HG02885 (cell line): ENCODE measurements at regions not wholly inside any gene's neighbourhood (a gene's known extent, or its start where the extent isn't known, plus 50 kb on each side); places are given as distances from the start of the nearest gene placed in this dataset.

ENCODE experiments used
- ATAC-seq: cut with Tn5 transposase; IDR thresholded peaks from one replicate; pipeline ENCODE4 v1.9.1; 2021; ENCODE audit warnings: mild to moderate bottlenecking; ENCODE audit not compliant: unreplicated experiment, poor library complexity

DNA sequence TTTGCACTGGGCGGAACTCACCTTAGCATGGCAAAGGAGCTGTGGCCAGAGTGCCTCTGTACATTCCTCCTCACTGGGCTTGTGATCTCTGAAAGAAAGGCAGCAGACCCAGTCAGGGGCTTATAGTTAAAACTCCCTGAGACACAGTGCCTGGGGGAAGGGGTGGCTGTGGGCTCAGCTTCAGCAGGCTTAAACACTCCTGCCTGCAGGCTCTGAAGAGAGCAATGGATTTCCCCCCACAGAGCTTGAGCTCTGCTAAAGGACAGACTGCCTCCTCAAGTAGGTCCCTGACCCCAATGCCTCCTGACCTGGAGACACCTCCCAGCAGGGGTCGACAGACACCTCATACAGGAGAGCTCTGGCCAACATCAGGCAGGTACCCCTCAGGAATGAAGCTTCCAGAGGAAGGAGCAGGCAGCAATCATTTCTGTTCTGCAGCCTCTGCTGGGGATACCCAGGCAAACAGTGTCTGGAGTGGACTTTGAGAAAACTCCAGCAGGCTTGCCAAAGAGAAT is 327.5 kb upstream of the SLC16A7 start:
- ATAC-seq, result no peak

DNA sequence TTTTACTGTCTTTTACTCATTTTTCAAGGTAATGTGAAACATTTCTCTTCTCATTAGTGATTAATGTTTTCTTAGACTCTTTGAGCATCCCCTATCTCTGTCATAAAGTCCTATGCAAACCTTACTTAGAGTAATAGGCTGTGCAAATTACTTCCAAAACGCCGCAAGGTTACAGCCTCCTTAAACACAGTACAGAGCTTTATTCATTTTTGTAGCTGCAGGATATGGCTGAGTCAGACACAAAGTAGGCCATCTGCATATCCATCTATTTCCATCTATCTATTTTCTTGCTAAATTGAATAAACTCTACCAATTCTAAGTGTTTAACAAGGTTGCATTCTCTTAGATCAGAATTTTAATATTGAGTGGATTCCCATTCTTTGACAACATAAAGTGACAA is 335.6 kb upstream of the SLC16A7 start:
- no peak for ATAC-seq

DNA sequence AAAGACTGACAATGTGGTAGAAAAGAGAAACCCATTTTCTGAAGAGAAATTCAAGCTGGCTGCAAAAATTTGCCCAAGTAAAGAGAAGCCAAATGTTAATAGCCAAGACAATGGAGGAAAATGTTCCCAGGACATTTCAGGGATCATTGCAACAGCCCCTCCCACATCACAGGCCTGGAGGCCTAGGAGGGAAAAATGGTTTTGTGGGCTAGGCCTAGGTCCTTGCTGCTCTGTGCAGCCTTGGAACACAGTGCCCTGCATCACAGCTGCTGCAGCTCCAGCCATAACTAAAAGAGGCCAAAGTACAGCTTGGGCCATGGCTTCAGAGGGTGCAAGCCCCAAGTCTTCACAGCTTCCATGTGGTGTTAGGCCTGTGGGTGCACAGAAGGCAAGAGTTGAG is 332.4 kb upstream of the LRIG3 start:
- no peak for ATAC-seq

DNA sequence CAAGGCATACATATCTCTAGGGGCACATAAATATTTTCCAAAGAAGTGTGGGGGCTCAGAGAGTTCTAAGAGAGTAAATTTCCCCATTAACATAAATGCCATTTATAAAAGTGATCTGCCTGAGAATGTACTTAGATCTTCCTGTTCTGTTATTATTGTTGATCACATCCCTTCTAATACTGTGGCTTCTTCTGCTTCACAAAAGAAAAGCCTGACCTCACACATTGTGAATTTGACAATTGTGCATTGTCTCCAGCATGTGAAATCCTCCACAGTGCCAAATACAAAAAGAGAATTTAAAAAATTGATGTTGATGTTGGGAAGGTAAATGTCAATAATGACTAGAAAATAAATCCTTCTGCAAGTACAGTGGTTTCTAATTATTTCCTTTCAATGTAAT is 330.5 kb upstream of the LRIG3 start:
- ATAC-seq, result no peak

DNA sequence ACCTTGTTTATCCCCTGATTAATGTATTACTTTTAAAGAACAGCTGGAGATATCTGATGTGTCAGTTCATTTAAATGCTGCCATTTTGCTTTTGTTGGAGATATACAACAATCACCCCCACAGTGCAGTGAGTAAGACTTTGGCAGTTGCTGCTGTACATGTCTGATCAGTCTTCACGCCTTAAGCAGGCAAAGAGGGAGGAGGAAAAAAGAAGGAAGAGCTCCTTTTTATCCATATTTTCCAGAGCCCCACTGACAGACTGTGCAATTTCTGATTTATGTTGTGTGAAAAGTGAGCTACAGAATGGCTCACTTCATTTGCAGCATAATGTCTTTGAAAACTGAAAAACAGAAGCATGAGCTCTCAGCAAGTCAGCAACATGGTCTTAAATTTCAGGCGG is 319.7 kb upstream of the LRIG3 start:
- ATAC-seq, result no peak

DNA sequence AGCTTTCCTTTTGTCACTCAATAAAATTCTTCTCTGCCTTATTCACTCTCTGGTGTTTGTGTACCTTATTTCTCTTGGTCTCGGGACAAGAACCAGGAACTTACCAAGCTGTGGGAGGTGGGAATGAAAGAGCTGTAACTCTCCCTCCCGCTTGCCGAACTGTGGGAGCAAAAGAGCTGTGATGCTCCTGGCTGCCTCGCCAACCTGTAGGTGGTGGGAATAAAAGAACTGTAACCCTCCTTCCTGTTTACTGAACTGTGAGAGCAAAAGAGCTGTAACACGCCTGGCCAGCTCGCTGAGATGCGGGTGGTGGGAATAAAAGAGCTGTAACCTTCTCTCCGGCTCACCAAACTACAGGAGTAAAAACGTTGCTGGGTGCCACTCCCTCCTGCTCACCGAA is 314.1 kb upstream of the LRIG3 start:
- ATAC-seq, result no peak

DNA sequence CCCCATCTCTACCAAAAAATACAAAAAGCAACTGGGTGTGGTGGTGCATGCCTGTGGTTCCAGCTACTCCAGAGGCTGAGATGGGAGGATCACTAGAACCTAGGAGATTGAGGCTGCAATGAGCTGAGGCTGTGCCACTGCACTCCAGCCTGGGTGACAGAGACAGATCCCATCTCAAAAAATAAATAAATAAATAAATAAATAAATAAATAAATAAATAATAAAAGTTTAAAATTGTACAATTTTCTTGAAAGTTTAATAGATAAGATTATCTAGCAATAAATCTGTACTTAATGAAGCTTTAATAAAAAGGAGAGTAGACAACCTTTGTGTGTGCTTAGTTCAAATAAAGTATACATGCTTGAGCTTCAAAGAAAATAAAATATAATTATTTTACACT is 310.0 kb upstream of the LRIG3 start:
- ATAC-seq, result no peak

DNA sequence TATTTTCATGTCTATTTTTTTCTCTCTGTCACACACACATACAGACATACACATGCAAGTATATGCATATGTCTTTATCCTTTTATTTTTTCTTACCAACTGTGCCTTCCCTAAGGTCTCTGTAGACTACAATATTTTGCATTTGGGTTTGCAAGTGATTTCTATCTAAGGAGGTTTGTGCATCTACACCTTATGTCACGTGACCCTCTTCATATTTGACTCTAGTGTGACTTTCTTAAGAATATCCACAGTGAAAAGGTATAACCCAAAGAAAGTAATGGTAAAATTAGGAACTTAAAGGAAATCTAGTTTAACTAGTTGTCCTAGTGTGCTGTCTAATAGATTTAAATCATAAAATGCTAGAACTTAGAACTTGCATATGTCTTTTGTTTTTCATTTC is 298.8 kb upstream of the LRIG3 start:
- no peak for ATAC-seq

DNA sequence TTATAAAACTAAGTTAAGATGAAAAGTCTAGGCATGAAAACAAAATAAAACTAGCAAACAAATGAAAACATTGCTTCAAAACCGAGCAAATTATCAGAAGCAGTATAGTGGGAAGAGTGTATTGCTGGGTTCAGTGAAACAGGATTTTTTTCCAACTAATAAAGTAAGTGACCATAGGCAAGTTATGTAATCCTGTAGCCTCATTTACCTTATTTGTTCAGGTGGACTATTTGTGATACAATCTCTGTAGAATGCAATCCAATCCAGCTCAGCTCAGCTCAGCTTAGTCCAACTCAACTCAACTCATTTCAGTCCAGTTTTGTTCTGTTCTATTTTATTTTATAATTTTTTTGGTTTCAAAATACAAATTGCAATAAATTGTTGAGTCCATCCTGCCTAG is 276.7 kb upstream of the LRIG3 start:
- ATAC-seq, result no peak

DNA sequence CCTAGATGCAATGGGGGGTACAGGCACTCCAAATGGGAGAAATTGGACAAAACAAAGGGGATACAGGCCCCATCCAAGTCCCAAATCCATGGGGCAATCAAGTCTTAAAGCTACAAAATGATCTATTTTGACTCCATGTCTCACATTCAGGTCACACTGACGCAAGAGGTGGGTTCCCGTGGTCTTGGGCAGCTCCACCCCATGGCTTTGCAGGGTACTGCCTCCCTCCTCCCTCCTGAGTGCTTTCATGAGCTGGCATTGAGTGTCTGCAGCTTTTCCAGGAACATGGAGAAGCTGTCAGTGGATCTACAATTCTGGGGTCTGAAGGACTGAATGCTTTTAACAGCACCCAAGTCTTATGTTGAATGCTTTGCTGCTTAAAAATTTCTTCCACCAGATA is 274.5 kb upstream of the LRIG3 start:
- no peak for ATAC-seq

DNA sequence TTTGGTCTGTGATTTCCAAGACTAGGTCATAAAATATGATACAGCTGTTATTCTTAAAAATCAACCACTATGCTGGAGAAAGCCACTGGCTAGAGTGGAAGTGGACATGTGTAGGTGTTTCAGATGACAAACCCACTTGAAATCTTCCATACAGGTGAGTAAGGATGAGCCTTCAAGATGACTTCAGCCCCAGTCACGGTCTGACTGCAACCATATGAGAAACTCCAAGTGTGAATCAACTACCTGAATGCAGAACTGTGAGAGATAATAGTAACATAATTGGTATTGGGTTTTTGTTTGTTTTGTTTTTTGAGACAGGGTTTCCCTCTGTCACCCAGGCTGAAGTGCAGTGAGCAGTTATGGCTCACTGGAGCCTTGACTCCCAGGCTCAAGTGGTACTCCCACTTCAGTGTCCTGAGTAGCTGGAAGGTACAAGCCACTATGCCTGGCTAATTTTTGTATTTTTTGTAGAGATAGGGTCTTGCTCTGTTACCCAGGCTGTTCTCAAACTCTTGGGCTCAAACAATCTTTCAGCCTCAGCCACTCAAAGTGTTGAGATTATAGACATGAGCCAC is 273.3 kb upstream of the LRIG3 start:
- no peak for ATAC-seq

DNA sequence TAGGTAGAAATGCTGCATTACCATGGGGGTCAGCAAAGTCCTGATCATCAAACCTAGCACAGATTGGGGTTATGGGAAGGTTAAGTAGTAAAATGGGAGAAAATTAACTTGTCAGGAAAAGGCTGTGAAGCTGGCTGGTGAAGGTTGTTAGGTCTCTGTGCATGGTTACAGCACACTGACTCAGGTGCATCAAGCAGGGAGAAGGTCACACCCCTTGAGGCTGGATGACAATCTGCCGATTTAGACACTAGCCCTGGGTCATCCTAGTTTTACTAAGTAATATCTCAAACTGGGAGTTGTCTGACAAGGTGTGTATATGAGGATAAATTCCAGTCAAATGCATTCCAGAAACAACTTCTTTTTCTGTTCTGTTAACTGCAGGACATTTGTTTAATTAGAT is 271.1 kb upstream of the LRIG3 start:
- no peak for ATAC-seq

DNA sequence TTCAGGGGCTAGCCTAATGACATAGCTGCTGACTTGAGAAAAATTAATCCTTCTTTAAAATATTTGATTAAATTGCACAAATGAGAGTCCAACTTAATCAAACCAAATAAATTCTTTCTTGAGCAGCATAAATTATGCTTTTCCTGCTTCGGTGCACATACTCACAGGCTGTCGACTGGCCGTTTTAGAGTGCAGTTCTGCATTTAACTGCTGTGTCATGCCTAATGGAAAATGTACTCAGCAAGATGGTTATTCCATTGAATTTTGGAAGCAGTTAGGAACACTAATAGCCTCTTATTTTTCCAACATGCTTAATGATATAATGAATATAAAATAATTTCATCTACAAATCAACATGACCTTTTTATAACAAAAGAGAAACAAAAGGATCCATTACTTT is 266.1 kb upstream of the LRIG3 start:
- ATAC-seq, result no peak

DNA sequence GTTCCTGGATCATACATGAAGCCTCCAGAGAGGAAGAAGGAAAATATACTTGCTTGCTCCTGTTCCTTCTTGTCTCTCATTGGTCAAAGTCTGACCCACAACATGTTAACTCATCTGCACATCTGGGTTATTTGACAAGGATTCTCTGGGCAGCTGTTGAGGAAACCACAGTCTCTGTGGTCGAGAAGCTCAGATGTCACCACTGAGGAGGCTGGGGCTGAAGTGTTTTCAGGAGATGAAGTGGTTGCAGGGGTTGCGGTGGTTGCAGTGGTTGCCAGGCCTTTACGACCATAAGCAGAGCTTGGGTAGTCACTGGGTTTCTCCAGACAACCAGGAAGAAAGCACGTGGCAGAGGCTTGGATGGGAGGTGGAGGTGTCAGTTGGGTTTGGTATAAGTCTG is 265.0 kb upstream of the LRIG3 start:
- no peak for ATAC-seq

DNA sequence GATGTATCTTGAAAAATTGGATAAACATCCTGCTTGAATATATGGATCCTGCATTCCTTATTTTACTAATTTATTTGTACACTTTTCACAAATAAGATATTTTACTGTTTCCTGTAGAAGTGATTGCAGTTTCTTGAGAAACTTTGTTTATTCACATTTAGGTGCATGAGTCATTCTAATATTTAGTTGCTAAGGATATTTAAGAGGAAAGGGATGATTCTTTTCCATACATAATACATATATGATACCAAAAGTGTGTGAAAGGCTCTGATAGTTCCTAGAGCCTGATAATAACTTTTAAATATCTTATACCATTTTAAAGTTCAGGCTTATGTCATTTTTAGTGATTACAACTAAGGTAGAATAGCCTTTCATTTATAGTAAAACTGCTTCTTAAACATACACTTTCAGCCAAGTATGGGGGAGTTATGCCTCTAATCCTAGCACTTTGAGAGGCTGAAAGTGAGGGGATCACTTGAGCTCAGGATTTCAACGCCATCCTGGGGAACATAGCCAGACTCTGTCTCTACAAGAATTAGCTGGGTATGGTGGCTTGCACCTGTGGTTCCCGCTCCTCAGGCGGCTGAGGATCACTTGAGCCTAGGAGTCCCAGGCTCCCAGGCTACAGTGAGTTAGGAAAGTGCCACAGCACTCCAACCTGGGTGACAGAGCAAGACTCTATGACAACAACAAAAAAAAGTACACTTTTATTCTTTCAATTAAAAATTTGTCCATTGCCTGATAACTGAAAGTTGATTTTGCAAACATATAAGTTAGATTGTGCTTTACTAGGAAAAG is 262.6 kb upstream of the LRIG3 start:
- ATAC-seq, result no peak

DNA sequence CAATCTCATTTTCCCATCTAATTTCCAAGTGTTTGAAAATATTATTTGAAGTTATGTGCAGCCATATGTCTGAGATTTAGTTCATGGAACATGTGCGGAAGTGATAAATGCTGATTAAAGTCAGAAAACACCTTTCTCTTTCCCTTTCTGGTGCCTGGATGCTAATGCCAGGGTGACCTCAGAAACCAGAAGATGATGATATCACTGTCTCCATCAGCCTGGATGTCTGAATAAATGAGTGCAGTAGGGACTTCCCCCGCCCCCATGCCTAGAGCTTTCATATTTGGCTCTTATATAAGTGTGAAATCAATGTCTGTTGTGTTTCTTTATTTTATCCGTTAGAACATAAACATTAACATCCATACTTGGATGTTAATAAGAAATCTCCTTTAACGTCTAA is 261.9 kb upstream of the LRIG3 start:
- no peak for ATAC-seq

DNA sequence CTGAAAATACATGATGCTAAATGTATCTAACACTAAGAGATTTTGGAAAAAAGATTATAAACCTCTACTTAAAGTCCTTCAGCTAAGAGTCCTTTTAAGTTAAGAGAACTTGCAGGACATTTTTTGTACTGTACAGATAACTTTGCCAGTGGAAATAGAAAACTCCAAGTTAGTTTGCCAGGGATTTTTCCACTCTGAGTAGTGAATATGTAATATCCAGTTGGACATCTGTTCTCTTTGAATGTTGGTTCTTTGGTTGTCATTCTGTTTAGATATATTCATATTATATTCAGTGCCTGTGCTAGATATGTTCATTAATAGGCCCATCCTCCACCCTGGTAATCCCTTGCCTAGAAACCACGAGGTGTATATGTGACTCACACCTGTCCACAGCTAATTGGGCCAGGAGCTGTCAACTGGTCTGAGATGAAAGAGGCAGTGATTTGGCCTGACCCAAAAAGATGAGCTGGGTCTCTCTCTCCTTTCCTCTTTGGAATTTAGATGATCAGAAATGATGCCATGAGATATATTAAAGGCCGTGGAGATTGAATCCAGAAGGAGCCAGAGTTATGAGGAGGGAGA is 261.0 kb upstream of the LRIG3 start:
- no peak for ATAC-seq

DNA sequence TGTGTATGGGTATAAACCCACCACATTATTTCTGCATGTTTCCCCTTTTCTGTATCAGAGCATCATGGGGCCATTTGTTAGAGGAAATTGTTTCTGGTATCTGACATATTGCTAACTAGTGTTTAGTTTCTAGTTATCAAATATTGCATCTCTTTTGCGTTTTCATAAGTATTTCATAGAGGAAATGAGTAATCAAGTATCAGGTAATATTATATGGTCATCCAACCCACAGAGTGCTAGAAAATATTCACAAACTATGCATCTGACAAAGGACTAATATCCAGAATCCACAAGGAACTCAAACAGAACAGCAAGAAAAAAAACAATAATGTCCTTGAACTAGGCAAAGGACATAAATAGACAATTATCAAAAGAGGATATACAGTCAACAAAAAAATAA is 258.9 kb upstream of the LRIG3 start:
- no peak for ATAC-seq

DNA sequence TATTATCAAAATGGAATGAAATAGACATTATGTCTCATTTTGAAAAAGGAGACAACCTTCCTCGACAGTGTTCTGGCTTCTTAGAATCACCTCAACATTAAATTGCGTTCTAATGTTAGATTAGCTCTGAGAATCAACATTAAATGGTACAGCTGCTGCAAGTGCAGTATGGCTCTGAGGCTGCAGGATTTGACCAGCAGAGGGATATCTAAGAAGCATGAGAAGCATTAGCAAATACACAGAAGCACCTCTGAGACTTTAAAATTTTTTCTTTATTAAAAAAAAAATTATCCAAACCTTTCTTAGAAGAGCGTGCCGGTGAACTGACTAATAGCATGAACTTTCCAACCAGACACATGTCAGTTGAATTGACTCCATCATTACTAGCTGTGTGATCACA is 253.4 kb upstream of the LRIG3 start:
- no peak for ATAC-seq

DNA sequence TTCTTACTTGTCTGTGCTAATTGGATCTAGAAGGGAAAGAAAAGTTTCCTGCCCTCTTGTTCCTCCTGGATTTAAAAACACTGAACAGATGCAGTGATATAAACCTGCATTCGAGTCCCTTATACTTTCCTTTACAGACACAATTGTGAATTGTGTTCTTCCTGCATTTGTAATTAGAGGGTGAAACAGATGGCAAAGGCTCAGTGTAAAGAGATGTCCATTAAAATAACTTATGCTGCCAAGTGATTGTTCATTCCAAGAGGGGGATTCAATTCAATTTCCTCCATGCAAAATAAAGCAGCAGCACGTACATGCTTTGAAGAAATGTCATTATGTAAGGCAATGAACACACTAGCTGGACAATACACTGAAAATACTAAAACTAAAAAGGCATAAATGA is 248.3 kb upstream of the LRIG3 start:
- ATAC-seq, result no peak

DNA sequence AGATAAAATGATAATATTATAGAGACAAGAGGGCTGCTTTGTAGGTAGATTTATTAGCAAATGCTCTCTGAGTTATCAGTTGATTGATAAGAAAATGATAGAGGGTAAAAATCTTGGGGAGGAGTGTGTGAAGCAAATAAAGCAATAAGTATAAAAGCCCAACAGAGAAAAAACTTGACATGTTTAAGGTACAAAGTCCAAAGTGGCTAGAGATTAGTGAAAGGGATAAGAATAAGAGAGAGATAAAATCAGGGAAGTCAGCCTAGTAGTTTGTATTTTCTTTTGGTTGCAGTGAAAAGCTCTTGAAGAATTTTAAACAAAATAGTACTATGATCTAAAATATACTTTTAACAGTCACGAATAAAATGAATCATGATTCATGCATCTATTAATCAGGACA is 246.2 kb upstream of the LRIG3 start:
- ATAC-seq, result no peak
